ENCODE measurements at regions not wholly inside any gene's neighbourhood (a gene's known extent, or its start where the extent isn't known, plus 50 kb on each side); places are given as distances from the start of the nearest gene placed in this dataset.

DNA sequence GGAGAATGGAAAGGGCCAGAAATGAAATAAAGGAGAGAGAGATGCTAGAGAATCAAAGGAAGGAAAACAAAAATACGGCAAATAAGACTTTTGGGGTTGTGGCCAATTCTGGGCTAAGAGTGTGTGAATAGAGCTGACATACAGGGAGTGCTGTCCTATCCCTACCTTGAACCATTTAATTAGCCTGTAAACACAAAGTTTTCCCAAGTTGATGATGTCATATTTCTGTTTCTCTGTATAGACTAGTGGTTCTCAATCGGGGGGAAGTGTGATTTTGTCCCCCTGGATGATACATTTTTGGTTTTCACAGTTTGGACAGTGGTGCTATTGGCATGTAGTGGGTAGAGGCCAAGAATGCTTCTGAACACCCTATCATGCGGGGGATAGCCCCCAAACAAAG, 148.8 kb downstream of the ACTR3 start:
- CTCF ChIA-PET = no interaction called here
- Mint-ChIP-seq H3K4me1 (ENCODE audit: low read depth, unreplicated experiment) (no peaks in the 10 kb centered on the region), H3K9me3 (ENCODE audit: low read depth, unreplicated experiment) (no peaks in the 10 kb centered on the region), H3K36me3 (ENCODE audit: insufficient read depth, unreplicated experiment) (no peaks in the 10 kb centered on the region), H3K4me3 (ENCODE audit: low read depth, unreplicated experiment) (no peak overlapping the region), H3K27me3 (ENCODE audit: unreplicated experiment) (no peaks in the 10 kb centered on the region), H3K27ac (ENCODE audit: unreplicated experiment) (no peak overlapping the region)
- no peak for DNase-seq
- no TSS peak for BruUV-seq (replicated peaks)
- intact Hi-C loops (cut with micrococcal nuclease; ENCODE audit: unreplicated experiment) = no loop called here
- TF ChIP-seq, protein P1, sequence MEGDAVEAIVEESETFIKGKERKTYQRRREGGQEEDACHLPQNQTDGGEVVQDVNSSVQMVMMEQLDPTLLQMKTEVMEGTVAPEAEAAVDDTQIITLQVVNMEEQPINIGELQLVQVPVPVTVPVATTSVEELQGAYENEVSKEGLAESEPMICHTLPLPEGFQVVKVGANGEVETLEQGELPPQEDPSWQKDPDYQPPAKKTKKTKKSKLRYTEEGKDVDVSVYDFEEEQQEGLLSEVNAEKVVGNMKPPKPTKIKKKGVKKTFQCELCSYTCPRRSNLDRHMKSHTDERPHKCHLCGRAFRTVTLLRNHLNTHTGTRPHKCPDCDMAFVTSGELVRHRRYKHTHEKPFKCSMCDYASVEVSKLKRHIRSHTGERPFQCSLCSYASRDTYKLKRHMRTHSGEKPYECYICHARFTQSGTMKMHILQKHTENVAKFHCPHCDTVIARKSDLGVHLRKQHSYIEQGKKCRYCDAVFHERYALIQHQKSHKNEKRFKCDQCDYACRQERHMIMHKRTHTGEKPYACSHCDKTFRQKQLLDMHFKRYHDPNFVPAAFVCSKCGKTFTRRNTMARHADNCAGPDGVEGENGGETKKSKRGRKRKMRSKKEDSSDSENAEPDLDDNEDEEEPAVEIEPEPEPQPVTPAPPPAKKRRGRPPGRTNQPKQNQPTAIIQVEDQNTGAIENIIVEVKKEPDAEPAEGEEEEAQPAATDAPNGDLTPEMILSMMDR (IDR thresholded peaks at IDR 0.05; ENCODE audit: unreplicated experiment) = no peak

- Mint-ChIP-seq H3K4me1 (ENCODE audit: low read depth, unreplicated experiment) (no peaks in the 10 kb centered on the region), H3K9me3 (ENCODE audit: low read depth, unreplicated experiment) (no peaks in the 10 kb centered on the region), H3K4me3 (ENCODE audit: low read depth, unreplicated experiment) (no peak overlapping the region), H3K36me3 (ENCODE audit: insufficient read depth, unreplicated experiment) (no peaks in the 10 kb centered on the region), H3K27ac (ENCODE audit: unreplicated experiment) (no peak overlapping the region), H3K27me3 (ENCODE audit: unreplicated experiment) (no peaks in the 10 kb centered on the region)
- CTCF ChIA-PET = no interaction called here
- BruUV-seq (replicated peaks) = no TSS peak
- TF ChIP-seq, protein P1 (IDR thresholded peaks at IDR 0.05; ENCODE audit: unreplicated experiment) = no peak
- intact Hi-C loops (cut with micrococcal nuclease; ENCODE audit: unreplicated experiment) = no loop called here
- DNase-seq = no peak
Measured at GRCh38 chr2:114039677-114040076, 149.8 kb downstream of the ACTR3 start.

DNA sequence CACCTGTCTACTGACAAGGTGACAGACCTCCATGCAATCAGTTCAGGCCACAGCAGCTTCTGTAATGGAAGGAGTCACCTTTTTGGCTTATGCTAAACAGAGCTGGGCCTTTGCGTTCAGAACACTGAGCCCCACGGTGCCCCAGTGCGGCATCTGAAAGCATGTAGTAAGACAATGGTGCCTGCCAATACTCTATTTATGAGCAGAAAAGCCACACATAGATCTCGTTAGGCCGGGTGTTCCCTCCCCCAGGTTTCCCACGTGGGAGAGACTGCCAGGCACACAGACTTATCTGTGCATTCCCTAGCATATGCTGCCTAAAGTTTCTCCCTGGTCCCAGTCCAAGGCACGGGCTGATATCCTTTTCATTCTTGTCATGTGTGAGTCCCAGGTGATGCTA, 150.9 kb downstream of the ACTR3 start:
- CTCF ChIA-PET = interaction anchor here (1.1 kb wide), 1 partner anchor 8 kb away, joined by 3 read pairs; no protein-coding TSS in a partner anchor
- DNase-seq = no peak
- no peaks in the 10 kb centered on the region for H3K4me1 Mint-ChIP-seq (ENCODE audit: low read depth, unreplicated experiment)
- no peak overlapping the region for H3K4me3 Mint-ChIP-seq (ENCODE audit: low read depth, unreplicated experiment)
- H3K27me3 Mint-ChIP-seq (ENCODE audit: unreplicated experiment) = no peaks in the 10 kb centered on the region
- BruUV-seq (replicated peaks) = no TSS peak
- H3K9me3 Mint-ChIP-seq (ENCODE audit: low read depth, unreplicated experiment) = no peaks in the 10 kb centered on the region
- no peaks in the 10 kb centered on the region for H3K36me3 Mint-ChIP-seq (ENCODE audit: insufficient read depth, unreplicated experiment)
- TF ChIP-seq, protein P1 (IDR thresholded peaks at IDR 0.05; ENCODE audit: unreplicated experiment) = no peak
- intact Hi-C loops (cut with micrococcal nuclease; ENCODE audit: unreplicated experiment) = no loop called here
- H3K27ac Mint-ChIP-seq (ENCODE audit: unreplicated experiment) = no peak overlapping the region

DNA sequence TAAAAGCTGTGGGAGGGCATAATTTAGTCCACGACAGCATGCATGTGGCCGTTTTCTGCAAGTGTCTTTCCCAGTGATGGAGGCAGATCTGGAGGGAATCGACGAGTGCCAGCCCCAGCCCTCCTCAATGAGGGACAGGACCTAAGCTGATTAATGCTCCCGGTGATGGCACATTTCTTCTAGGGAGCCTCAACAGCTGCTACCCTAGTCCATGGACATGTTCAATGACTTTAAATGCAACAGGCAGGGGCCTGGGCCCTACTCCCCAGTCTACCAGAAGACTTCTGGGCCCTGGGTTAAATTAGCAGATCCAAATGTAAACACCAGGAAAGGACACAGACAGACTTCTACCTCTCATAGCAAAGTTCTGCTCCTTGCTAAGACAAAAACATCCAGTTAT, 155.1 kb downstream of the ACTR3 start:
- H3K4me1 Mint-ChIP-seq (ENCODE audit: low read depth, unreplicated experiment) = no peaks in the 10 kb centered on the region
- H3K4me3 Mint-ChIP-seq (ENCODE audit: low read depth, unreplicated experiment) = no peak overlapping the region
- BruUV-seq (replicated peaks) = no TSS peak
- no peak overlapping the region for H3K27ac Mint-ChIP-seq (ENCODE audit: unreplicated experiment)
- H3K36me3 Mint-ChIP-seq (ENCODE audit: insufficient read depth, unreplicated experiment) = no peaks in the 10 kb centered on the region
- CTCF ChIA-PET = no interaction called here
- no peaks in the 10 kb centered on the region for H3K27me3 Mint-ChIP-seq (ENCODE audit: unreplicated experiment)
- intact Hi-C loops (cut with micrococcal nuclease; ENCODE audit: unreplicated experiment) = no loop called here
- H3K9me3 Mint-ChIP-seq (ENCODE audit: low read depth, unreplicated experiment) = no peaks in the 10 kb centered on the region
- no peak for DNase-seq
- TF ChIP-seq, protein P1 (IDR thresholded peaks at IDR 0.05; ENCODE audit: unreplicated experiment) = no peak
